DOHH2 (cell line): ENCODE measurements at regions not wholly inside any gene's neighbourhood (a gene's known extent, or its start where the extent isn't known, plus 50 kb on each side); places are given as distances from the start of the nearest gene placed in this dataset.

ENCODE experiments used
- H3F3A ChIP-seq: fragments of 200-600 bp; sonication (generic), shearing (Covaris generic); 2 replicates; pipeline ENCODE4 v1.6.0; 2016; ENCODE audit warnings: antibody characterized with exemption, mild to moderate bottlenecking; ENCODE audit not compliant: control insufficient read depth, insufficient read depth
- H3K27ac ChIP-seq: fragments of 200-600 bp; sonication (generic); 2 replicates; pipeline ENCODE4 v1.5.1; 2014; ENCODE audit warnings: low read depth, mild to moderate bottlenecking, low read length, moderate library complexity
- H3K27me3 ChIP-seq: fragments of 200-600 bp; sonication (generic); 2 replicates; pipeline ENCODE4 v1.6.1; 2014; ENCODE audit warnings: mild to moderate bottlenecking, low read length, mixed read lengths; ENCODE audit not compliant: control insufficient read depth
- H3K36me3 ChIP-seq: fragments of 200-600 bp; sonication (generic); 2 replicates; pipeline ENCODE4 v1.6.1; 2014; ENCODE audit warnings: mild to moderate bottlenecking, low read length, moderate library complexity, mixed read lengths; ENCODE audit not compliant: control insufficient read depth
- H3K4me1 ChIP-seq: fragments of 200-600 bp; sonication (generic); 2 replicates; pipeline ENCODE4 v1.6.1; 2014; ENCODE audit warnings: mild to moderate bottlenecking, low read length, mixed read lengths; ENCODE audit not compliant: control insufficient read depth
- H3K4me2 ChIP-seq: fragments of 200-600 bp; sonication (generic); 2 replicates; pipeline ENCODE4 v1.6.0; 2014; ENCODE audit warnings: mild to moderate bottlenecking, low read length, moderate library complexity
- H3K4me3 ChIP-seq: fragments of 200-600 bp; sonication (generic); 2 replicates; pipeline ENCODE4 v1.5.1; 2014; ENCODE audit warnings: mild to moderate bottlenecking, low read length, mixed read lengths
- H3K79me2 ChIP-seq: fragments of 200-600 bp; sonication (generic); 2 replicates; pipeline ENCODE4 v1.6.1; 2014; ENCODE audit warnings: mild to moderate bottlenecking, low read length, mixed read lengths; ENCODE audit not compliant: control insufficient read depth
- H3K9me2 ChIP-seq: fragments of 200-600 bp; sonication (generic); replicated peaks from 2 replicates; pipeline ENCODE4 v1.6.1; 2014; ENCODE audit warnings: mild to moderate bottlenecking, low read length, mixed read lengths; ENCODE audit not compliant: control insufficient read depth
- H3K9me3 ChIP-seq: fragments of 200-600 bp; sonication (generic); 2 replicates; pipeline ENCODE4 v1.6.1; 2014; ENCODE audit warnings: antibody characterized with exemption, low read length, mixed read lengths; ENCODE audit not compliant: control insufficient read depth, insufficient read depth
- H4K20me1 ChIP-seq: fragments of 200-600 bp; sonication (generic); 2 replicates; pipeline ENCODE4 v1.6.0; 2014; ENCODE audit warnings: low read depth, mild to moderate bottlenecking, antibody characterized with exemption, low read length, moderate library complexity; ENCODE audit not compliant: control insufficient read depth, insufficient read depth
- CTCF ChIP-seq: fragments of 200-600 bp; sonication (generic); IDR thresholded peaks from one replicate; pipeline ENCODE4 v1.5.1; 2014; ENCODE audit warnings: antibody characterized with exemption, mild to moderate bottlenecking, low read depth, low read length; ENCODE audit not compliant: poor library complexity, severe bottlenecking
- EZH2phosphoT487 ChIP-seq: fragments of 200-600 bp; sonication (generic); IDR thresholded peaks from 2 replicates; pipeline ENCODE4 v1.6.1; 2017; ENCODE audit warnings: borderline replicate concordance, mild to moderate bottlenecking, antibody characterized with exemption, low read length, moderate library complexity, mixed read lengths

DNA sequence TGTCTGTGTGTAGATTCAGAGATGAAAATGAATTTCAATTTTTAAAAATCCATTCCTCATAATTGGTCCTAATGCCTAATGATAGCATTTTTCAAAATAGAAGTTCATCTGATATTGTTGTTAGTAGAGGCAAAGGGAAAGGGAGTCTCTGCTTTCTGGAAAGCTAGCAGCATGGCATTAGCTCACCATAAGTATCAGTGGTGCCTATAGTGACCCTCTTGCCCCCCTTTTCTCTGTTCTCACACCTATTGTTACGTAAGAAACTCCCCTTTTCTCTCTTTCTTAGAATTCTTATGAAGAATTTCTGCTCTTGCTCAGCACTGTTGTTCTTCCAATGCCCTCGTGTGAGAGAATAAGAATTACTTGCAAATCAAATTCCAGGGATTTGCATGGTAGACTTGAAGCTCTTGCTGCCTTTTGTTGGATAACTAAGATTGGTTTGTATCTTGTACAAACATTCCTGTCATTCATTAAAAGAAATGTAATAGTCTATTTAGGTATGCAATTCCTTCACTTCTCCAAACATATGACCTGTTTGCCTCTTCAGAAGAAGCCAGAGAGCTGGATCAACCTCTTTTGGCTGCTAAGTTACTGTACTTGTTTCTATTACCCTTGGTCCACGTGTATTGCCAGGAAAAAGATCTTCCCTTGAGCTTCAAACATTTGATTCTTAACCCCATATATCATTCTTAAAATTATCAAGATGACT, 69.2 kb upstream of the MAGI3 start:
- Histone ChIP-seq H3K4me1 (no peaks in the 10 kb centered on the region), H3K36me3 (no peaks in the 10 kb centered on the region), H3F3A (no peaks in the 10 kb centered on the region), H3K27me3 (no peaks in the 10 kb centered on the region), H3K9me2 (no peaks in the 10 kb centered on the region), H3K4me2 (no peak overlapping the region), H3K9me3 (no peaks in the 10 kb centered on the region), H3K79me2 (no peaks in the 10 kb centered on the region), H3K4me3 (no peak overlapping the region), H3K27ac (no peak overlapping the region), H4K20me1 (no peaks in the 10 kb centered on the region)
- TF ChIP-seq CTCF (no peak), EZH2phosphoT487 (no peak)

DNA sequence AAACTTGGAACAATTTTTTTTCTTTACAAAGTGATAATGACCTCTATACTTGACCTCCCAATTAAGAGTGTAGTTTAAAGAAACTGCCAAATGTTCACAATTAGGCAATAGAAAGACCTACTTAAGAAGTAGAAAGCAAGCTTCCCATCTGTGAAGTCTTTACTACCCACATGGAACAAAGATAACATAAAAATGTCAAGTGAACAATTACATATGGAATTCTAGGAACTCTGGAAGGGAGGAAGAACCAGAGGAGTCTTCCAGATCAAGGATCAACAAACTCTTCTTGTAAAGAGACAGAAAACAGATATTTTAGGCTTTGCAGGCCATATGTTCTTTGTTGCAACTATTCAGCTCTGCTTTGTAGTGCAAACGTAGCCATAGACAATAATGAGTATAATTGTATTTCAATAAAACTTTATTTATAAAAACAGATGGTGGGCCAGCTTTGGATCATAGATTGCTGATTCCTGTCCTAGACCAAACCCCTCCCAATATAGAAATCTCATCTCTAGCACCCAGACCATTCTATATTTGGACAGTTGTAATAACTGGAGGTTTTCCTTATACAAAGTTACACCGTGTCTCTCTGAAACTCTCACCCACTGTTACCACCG, 68.4 kb upstream of the MAGI3 start:
- H3K4me1 ChIP-seq = no peaks in the 10 kb centered on the region
- H4K20me1 ChIP-seq = no peaks in the 10 kb centered on the region
- no peak overlapping the region for H3K27ac ChIP-seq
- H3K79me2 ChIP-seq = no peaks in the 10 kb centered on the region
- H3K36me3 ChIP-seq = no peaks in the 10 kb centered on the region
- H3K9me3 ChIP-seq = no peaks in the 10 kb centered on the region
- H3K4me2 ChIP-seq = no peak overlapping the region
- H3K4me3 ChIP-seq = no peak overlapping the region
- no peak for TF ChIP-seq EZH2phosphoT487
- no peak for TF ChIP-seq CTCF
- no peaks in the 10 kb centered on the region for H3K27me3 ChIP-seq
- no peaks in the 10 kb centered on the region for H3F3A ChIP-seq
- H3K9me2 ChIP-seq = no peaks in the 10 kb centered on the region

GRCh38 chr1:113322439-113322838, 67.9 kb upstream of the MAGI3 start:
- H3K27ac ChIP-seq = no peak overlapping the region
- no peaks in the 10 kb centered on the region for H4K20me1 ChIP-seq
- no peaks in the 10 kb centered on the region for H3K79me2 ChIP-seq
- H3K9me2 ChIP-seq = no peaks in the 10 kb centered on the region
- H3K27me3 ChIP-seq = no peaks in the 10 kb centered on the region
- H3K4me2 ChIP-seq = no peak overlapping the region
- H3K9me3 ChIP-seq = no peaks in the 10 kb centered on the region
- H3K36me3 ChIP-seq = no peaks in the 10 kb centered on the region
- H3F3A ChIP-seq = no peaks in the 10 kb centered on the region
- no peaks in the 10 kb centered on the region for H3K4me1 ChIP-seq
- H3K4me3 ChIP-seq = no peak overlapping the region
- TF ChIP-seq EZH2phosphoT487 = no peak
- no peak for TF ChIP-seq CTCF
